ENCODE measurements at regions not wholly inside any gene's neighbourhood (a gene's known extent, or its start where the extent isn't known, plus 50 kb on each side); places are given as distances from the start of the nearest gene placed in this dataset.

DNA sequence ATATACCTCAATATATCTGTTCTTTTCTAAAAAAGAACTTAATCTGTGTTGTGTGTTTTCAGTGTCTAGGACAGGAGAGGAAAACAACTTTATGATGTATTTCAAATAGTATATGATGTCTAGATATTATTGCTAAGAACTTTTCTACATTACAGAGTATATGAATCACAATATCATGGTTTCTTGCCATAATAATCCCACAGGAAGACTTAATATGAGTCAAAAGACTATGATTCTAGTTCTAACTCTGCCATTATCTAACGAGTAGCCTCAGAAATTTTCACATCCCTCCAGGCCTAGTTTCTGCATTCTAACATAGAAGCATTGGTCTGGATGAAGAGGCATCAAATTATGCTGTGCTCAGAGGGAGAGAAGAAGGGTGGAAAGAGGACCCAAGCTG lies 107.7 kb upstream of the SPRED1 start:
- Mint-ChIP-seq H3K9me3 (ENCODE audit: unreplicated experiment) (peaks cover 9% of the 10 kb centered on the region), H3K4me3 (ENCODE audit: unreplicated experiment) (no peak overlapping the region), H3K36me3 (ENCODE audit: insufficient read depth, unreplicated experiment) (no peaks in the 10 kb centered on the region), H3K27ac (ENCODE audit: unreplicated experiment) (no peak overlapping the region), H3K4me1 (ENCODE audit: low read depth, unreplicated experiment) (peaks cover 7% of the 10 kb centered on the region), H3K27me3 (ENCODE audit: insufficient read depth, unreplicated experiment) (peaks cover 2% of the 10 kb centered on the region)
- H3K9me3 ChIP-seq: 0 out of 2 replicates have a peak, but pooled peaks cover 2% of the 10 kb centered on the region
- intact Hi-C loops (cut with micrococcal nuclease; ENCODE audit: unreplicated experiment): no loop called here
- H3K27me3 ChIP-seq (replicated peaks; ENCODE audit: control insufficient read depth, insufficient read depth, low read length): no peaks in the 10 kb centered on the region
- DNase-seq: no peak
- no peak overlapping the region for H3K4me3 ChIP-seq (ENCODE audit: low read depth, low read length)
- POLR2A ChIA-PET: no interaction called here
- no peaks in the 10 kb centered on the region for H3K36me3 ChIP-seq (ENCODE audit: control insufficient read depth, insufficient read depth, low read length)
- H3K4me1 ChIP-seq: no peaks in the 10 kb centered on the region
- no TSS peak for BruUV-seq (replicated peaks)
- CTCF ChIA-PET: no interaction called here
- TF ChIP-seq, protein P1, sequence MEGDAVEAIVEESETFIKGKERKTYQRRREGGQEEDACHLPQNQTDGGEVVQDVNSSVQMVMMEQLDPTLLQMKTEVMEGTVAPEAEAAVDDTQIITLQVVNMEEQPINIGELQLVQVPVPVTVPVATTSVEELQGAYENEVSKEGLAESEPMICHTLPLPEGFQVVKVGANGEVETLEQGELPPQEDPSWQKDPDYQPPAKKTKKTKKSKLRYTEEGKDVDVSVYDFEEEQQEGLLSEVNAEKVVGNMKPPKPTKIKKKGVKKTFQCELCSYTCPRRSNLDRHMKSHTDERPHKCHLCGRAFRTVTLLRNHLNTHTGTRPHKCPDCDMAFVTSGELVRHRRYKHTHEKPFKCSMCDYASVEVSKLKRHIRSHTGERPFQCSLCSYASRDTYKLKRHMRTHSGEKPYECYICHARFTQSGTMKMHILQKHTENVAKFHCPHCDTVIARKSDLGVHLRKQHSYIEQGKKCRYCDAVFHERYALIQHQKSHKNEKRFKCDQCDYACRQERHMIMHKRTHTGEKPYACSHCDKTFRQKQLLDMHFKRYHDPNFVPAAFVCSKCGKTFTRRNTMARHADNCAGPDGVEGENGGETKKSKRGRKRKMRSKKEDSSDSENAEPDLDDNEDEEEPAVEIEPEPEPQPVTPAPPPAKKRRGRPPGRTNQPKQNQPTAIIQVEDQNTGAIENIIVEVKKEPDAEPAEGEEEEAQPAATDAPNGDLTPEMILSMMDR (IDR thresholded peaks at IDR 0.05; ENCODE audit: insufficient read depth in 1 of 2, low read depth in 1 of 2, low read length in 1 of 2, severe bottlenecking in 1 of 2, unreplicated experiment in 1 of 2): no peak

GRCh38 chr15:38145651-38146111 lies 107.0 kb upstream of the SPRED1 start:
- Mint-ChIP-seq H3K27ac (ENCODE audit: unreplicated experiment) (no peak overlapping the region), H3K27me3 (ENCODE audit: insufficient read depth, unreplicated experiment) (peaks cover 2% of the 10 kb centered on the region), H3K4me3 (ENCODE audit: unreplicated experiment) (no peak overlapping the region), H3K4me1 (ENCODE audit: low read depth, unreplicated experiment) (peaks cover 7% of the 10 kb centered on the region), H3K36me3 (ENCODE audit: insufficient read depth, unreplicated experiment) (no peaks in the 10 kb centered on the region), H3K9me3 (ENCODE audit: unreplicated experiment) (peaks cover 17% of the 10 kb centered on the region)
- Histone ChIP-seq H3K4me3 (ENCODE audit: low read depth, low read length) (no peak overlapping the region), H3K9me3 (0 out of 2 replicates have a peak, but pooled peaks cover 9% of the 10 kb centered on the region), H3K27me3 (replicated peaks; ENCODE audit: control insufficient read depth, insufficient read depth, low read length) (no peaks in the 10 kb centered on the region), H3K4me1 (no peaks in the 10 kb centered on the region), H3K36me3 (ENCODE audit: control insufficient read depth, insufficient read depth, low read length) (no peaks in the 10 kb centered on the region)
- ChIA-PET CTCF (no interaction called here), POLR2A (no interaction called here)
- DNase-seq: no peak
- intact Hi-C loops (cut with micrococcal nuclease; ENCODE audit: unreplicated experiment): no loop called here
- TF ChIP-seq, protein P1 (IDR thresholded peaks at IDR 0.05; ENCODE audit: insufficient read depth in 1 of 2, low read depth in 1 of 2, low read length in 1 of 2, severe bottlenecking in 1 of 2, unreplicated experiment in 1 of 2): no peak
- no TSS peak for BruUV-seq (replicated peaks)

DNA sequence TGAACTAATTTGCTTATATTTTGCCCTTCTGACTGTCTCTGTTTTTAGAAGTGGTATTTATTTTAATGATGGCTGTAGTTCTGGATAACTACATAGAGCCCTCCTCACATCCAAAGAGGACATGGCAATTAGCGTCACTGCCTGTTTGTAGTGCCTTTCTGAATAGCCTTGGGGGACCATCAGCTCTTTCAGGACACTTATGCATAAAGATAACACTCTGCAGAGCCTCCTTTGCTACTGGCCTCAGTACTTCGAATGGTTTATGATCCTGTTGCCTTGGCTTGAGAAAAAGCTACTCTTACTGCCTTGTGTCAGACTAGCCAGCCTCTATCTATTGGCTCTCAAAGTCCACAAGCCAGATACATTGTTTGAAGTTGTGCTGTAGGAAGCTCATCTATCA lies 105.4 kb upstream of the SPRED1 start:
- no peak for DNase-seq
- Mint-ChIP-seq H3K4me1 (ENCODE audit: low read depth, unreplicated experiment) (peaks cover 7% of the 10 kb centered on the region), H3K36me3 (ENCODE audit: insufficient read depth, unreplicated experiment) (no peaks in the 10 kb centered on the region), H3K9me3 (ENCODE audit: unreplicated experiment) (peaks cover 18% of the 10 kb centered on the region), H3K27me3 (ENCODE audit: insufficient read depth, unreplicated experiment) (peaks cover 2% of the 10 kb centered on the region), H3K27ac (ENCODE audit: unreplicated experiment) (no peak overlapping the region), H3K4me3 (ENCODE audit: unreplicated experiment) (no peak overlapping the region)
- Histone ChIP-seq H3K36me3 (ENCODE audit: control insufficient read depth, insufficient read depth, low read length) (no peaks in the 10 kb centered on the region), H3K9me3 (0 out of 2 replicates have a peak, but pooled peaks cover 15% of the 10 kb centered on the region), H3K4me3 (ENCODE audit: low read depth, low read length) (no peak overlapping the region), H3K27me3 (replicated peaks; ENCODE audit: control insufficient read depth, insufficient read depth, low read length) (no peaks in the 10 kb centered on the region), H3K4me1 (no peaks in the 10 kb centered on the region)
- ChIA-PET CTCF (no interaction called here), POLR2A (no interaction called here)
- BruUV-seq (replicated peaks): no TSS peak
- intact Hi-C loops (cut with micrococcal nuclease; ENCODE audit: unreplicated experiment): no loop called here
- TF ChIP-seq, protein P1 (IDR thresholded peaks at IDR 0.05; ENCODE audit: insufficient read depth in 1 of 2, low read depth in 1 of 2, low read length in 1 of 2, severe bottlenecking in 1 of 2, unreplicated experiment in 1 of 2): no peak

Measured in Caco-2 (cell line).